Peyer's patch (tissue), 4 donors: ENCODE measurements at regions not wholly inside any gene's neighbourhood (a gene's known extent, or its start where the extent isn't known, plus 50 kb on each side); places are given as distances from the start of the nearest gene placed in this dataset.

Experiments used
- DNase-seq, 3 donors: peaks; one replicate each; pipeline ENCODE4 v3.0.0-alpha.2; 2017 to 2019
- H3K27ac ChIP-seq, 4 donors: fragments of 200-600 bp; sonication (generic); one replicate each; pipeline ENCODE4 v1.5.1; 2016 to 2019
- H3K27me3 ChIP-seq, 2 donors: fragments of 200-600 bp; sonication (generic); one replicate each; pipeline ENCODE4 v1.5.1; 2019
- H3K36me3 ChIP-seq, 3 donors: fragments of 200-600 bp; sonication (generic); one replicate each; pipeline ENCODE4 v1.5.1; 2016 to 2019
- H3K4me1 ChIP-seq, 4 donors: fragments of 200-600 bp; sonication (generic); one replicate each; pipeline ENCODE4 v1.5.1; 2016 to 2019
- H3K4me3 ChIP-seq, 4 donors: fragments of 200-600 bp; sonication (generic); 1 replicate in 3 of 4; 2 replicates in 1 of 4; pipeline ENCODE4 v1.5.1; 2016 to 2019; ENCODE audit warnings: mild to moderate bottlenecking in 1 of 4
- H3K9me3 ChIP-seq, 4 donors: fragments of 200-600 bp; sonication (generic); one replicate each; pipeline ENCODE4 v1.5.1; 2016 to 2019; ENCODE audit warnings: mild to moderate bottlenecking in 1 of 4
- POLR2A ChIP-seq, 2 donors: fragments of 450-650 bp; IDR thresholded peaks; one replicate each; pipeline ENCODE4 v1.5.1; 2017; ENCODE audit warnings: antibody characterized with exemption in 2 of 2, mild to moderate bottlenecking in 2 of 2, moderate library complexity in 2 of 2
- small RNA-seq, 2 donors: library from RNA; depleted of rRNA; stranded (forward); fragments of <200 nt; gene quantifications; one replicate each; pipeline ENCODE3, GENCODE V24; 2016
- TF ChIP-seq, protein P1 (sequence below), 6 experiments: fragments of 450-650 bp in 4 of 6; fragments of 200-600 bp in 2 of 6; sonication (generic) in 1 of 6; IDR thresholded peaks; one replicate each; pipeline ENCODE4 v1.5.1; 2017 to 2019; ENCODE audit warnings: antibody characterized with exemption in 6 of 6, mild to moderate bottlenecking in 3 of 6, moderate library complexity in 1 of 6

DNA sequence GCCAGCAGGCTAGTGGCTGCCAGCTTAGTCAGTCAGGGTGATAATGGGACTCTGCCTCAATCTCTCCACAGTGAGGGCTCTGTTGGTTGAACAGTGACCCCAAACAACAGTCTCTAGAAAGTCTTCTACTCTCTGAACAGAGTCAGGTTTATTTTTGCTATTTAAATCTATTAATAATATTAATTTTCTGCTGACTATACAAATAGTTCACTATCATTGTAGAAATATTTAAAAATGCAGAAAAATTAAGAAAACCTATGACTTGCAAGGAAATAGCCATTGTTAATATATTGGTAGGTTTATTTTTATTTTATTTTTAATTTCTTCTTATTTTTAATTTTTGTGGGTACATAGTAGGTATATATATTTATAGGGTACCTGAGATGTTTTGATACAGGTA is 67.9 kb upstream of the AADAT start:
- TF ChIP-seq, protein P1, sequence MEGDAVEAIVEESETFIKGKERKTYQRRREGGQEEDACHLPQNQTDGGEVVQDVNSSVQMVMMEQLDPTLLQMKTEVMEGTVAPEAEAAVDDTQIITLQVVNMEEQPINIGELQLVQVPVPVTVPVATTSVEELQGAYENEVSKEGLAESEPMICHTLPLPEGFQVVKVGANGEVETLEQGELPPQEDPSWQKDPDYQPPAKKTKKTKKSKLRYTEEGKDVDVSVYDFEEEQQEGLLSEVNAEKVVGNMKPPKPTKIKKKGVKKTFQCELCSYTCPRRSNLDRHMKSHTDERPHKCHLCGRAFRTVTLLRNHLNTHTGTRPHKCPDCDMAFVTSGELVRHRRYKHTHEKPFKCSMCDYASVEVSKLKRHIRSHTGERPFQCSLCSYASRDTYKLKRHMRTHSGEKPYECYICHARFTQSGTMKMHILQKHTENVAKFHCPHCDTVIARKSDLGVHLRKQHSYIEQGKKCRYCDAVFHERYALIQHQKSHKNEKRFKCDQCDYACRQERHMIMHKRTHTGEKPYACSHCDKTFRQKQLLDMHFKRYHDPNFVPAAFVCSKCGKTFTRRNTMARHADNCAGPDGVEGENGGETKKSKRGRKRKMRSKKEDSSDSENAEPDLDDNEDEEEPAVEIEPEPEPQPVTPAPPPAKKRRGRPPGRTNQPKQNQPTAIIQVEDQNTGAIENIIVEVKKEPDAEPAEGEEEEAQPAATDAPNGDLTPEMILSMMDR (IDR thresholded peaks at IDR 0.05), result no peak
- TF ChIP-seq POLR2A (IDR thresholded peaks at IDR 0.05), result no peak
- no peak for DNase-seq

DNA sequence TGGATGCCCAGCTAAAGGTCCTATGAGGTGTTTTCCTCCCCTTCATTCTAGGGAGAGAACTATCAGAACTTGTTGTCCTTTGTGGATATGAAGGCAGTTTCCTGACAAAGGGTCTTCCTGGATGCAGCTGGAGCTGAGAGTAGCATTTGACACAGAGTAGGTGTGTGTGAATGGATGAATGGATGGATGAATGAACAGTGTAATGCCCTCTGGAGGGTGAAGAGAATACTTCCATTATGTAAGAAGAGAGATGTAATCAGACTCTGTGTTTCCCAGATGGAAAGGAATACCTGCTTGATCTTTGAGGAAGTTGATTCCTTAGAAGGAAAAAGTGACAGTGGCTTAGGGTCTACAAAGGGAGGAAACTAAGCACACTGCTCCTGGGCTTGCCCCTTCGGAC is 55.4 kb upstream of the AADAT start:
- H3K4me3 ChIP-seq, result no peak overlapping the region
- no peak for DNase-seq
- no peaks in the 10 kb centered on the region for H3K27me3 ChIP-seq
- TF ChIP-seq, protein P1 (IDR thresholded peaks at IDR 0.05), result no peak
- no peak for TF ChIP-seq POLR2A (IDR thresholded peaks at IDR 0.05)
- H3K27ac ChIP-seq, result no peak overlapping the region
- no peaks in the 10 kb centered on the region for H3K4me1 ChIP-seq
- H3K36me3 ChIP-seq, result no peaks in the 10 kb centered on the region
- H3K9me3 ChIP-seq, result no peaks in the 10 kb centered on the region

More for the DNA sequence above, 67.9 kb upstream of the AADAT start:
- no peaks in the 10 kb centered on the region for H3K27me3 ChIP-seq
- no peaks in the 10 kb centered on the region for H3K4me1 ChIP-seq
- H3K36me3 ChIP-seq, result no peaks in the 10 kb centered on the region
- H3K27ac ChIP-seq, result no peak overlapping the region
- no peaks in the 10 kb centered on the region for H3K9me3 ChIP-seq
- H3K4me3 ChIP-seq, result no peak overlapping the region

DNA sequence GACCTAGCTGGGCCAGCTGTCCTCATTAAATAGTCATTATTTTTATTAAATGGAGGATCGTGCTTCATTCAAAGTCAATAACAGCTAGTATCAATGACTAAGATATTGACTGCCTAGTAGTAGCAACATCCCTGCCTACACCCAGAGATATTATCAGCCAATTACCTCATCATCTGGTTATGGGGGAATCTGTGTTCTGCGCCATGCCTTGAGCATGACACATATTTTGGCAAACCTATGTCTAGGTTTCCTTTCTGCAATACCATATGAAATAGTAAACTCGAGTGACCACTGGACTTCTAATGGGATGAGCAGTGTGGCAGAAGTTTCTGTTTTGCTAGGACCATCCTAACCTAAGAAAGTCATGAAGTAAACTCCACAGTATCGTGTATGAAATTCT is 50.0 kb upstream of the AADAT start:
- Histone ChIP-seq H3K4me1 (no peaks in the 10 kb centered on the region), H3K27me3 (no peaks in the 10 kb centered on the region), H3K27ac (no peak overlapping the region), H3K4me3 (no peak overlapping the region), H3K36me3 (no peaks in the 10 kb centered on the region), H3K9me3 (no peaks in the 10 kb centered on the region)
- no peak for DNase-seq
- TF ChIP-seq, protein P1 (IDR thresholded peaks at IDR 0.05), result no peak
- no peak for TF ChIP-seq POLR2A (IDR thresholded peaks at IDR 0.05)

Small RNA genes lying in the stretch of these regions (small RNA-seq; reads per million reads assigned to genes)
- gene AC097486.1 (0 reads per million in 2 donors), gene MIR6082 (0 reads per million in 2 donors), gene RNU6ATAC13P (0 reads per million in 2 donors)
